ENCODE measurements at regions not wholly inside any gene's neighbourhood (a gene's known extent, or its start where the extent isn't known, plus 50 kb on each side); places are given as distances from the start of the nearest gene placed in this dataset.

GRCh38 chr13:74838096-74838495, 643.9 kb downstream of the TBC1D4 start:
- H3K4me3 ChIP-seq (ENCODE audit: low read length): no peak overlapping the region
- TF ChIP-seq CTCF (conservative IDR thresholded peaks at IDR 0.05; ENCODE audit: low read depth, low read length): no peak
- no peak for DNase-seq (ENCODE audit: low read depth)

- DNase-seq (ENCODE audit: low read depth): no peak
- TF ChIP-seq CTCF (conservative IDR thresholded peaks at IDR 0.05; ENCODE audit: low read depth, low read length): no peak
- no peak overlapping the region for H3K4me3 ChIP-seq (ENCODE audit: low read length)
Measured at GRCh38 chr13:74836628-74837027, 645.3 kb downstream of the TBC1D4 start.

DNA sequence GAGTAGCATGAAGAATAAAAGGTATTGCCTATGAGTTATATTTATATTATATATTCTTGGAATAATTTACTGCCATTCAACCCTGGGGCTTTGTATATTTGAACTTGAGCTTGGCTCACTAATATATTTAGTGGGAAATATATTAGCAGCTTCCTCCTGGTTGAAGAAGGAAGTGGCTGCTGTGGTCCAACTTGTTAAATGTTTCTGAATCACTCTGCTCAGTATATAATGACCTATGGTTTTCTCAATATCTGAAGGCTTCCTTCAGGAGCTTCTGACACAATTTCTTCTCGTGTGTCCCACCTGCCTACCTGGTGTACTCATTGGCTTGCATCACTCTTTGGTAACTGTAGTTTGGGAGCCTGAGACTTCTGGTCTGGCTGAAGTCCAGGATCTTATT, 646.4 kb downstream of the TBC1D4 start:
- H3K4me3 ChIP-seq (ENCODE audit: low read length): no peak overlapping the region
- no peak for TF ChIP-seq CTCF (conservative IDR thresholded peaks at IDR 0.05; ENCODE audit: low read depth, low read length)
- DNase-seq (ENCODE audit: low read depth): no peak

- no peak for DNase-seq (ENCODE audit: low read depth)
- TF ChIP-seq CTCF (conservative IDR thresholded peaks at IDR 0.05; ENCODE audit: low read depth, low read length): no peak
- H3K4me3 ChIP-seq (ENCODE audit: low read length): no peak overlapping the region
Measured at GRCh38 chr13:74825938-74826246, 656.1 kb downstream of the TBC1D4 start.

- DNase-seq (ENCODE audit: low read depth): no peak
- TF ChIP-seq CTCF (conservative IDR thresholded peaks at IDR 0.05; ENCODE audit: low read depth, low read length): no peak
- no peak overlapping the region for H3K4me3 ChIP-seq (ENCODE audit: low read length)
Measured at GRCh38 chr13:74825152-74825937, 656.6 kb downstream of the TBC1D4 start.

DNA sequence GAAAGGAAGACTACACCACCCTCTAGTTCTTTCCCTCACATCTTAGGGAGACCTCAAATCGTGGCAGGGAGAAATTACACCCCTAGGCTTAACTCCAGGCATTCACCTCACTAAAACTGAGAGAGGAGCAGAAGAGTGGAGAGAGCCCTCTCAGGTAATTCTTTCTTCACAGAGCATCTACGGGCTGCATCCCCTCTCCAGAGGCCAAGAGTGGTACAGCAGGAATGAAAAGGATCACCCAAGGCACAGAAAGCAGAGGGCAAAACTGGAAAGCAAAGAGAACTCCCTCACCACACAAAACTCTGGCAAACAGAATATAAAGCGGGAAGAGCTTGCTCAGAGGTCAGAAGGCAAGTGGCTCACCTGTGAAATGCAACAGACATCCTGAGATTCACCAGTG, 661.2 kb downstream of the TBC1D4 start:
- no peak overlapping the region for H3K4me3 ChIP-seq (ENCODE audit: low read length)
- no peak for TF ChIP-seq CTCF (conservative IDR thresholded peaks at IDR 0.05; ENCODE audit: low read depth, low read length)
- no peak for DNase-seq (ENCODE audit: low read depth)

DNA sequence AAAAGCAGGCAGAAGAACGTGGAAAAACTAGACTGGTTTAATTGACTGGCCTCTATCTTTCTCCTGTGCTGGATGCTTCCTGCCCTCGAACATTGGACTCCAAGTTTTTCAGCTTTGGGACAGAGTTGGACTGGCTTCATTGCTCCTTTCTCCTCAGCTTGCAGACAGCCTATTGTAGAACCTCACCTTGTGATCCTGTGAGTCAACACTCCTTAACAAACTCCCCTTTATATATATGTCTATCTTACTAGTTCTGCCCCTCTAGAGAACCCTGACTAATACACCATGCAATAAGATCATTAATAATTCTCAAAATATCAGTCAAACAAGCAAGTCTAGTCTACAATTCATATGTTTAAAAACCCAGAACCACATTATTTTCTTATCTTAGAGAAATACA, 662.4 kb downstream of the TBC1D4 start:
- DNase-seq (ENCODE audit: low read depth): no peak
- TF ChIP-seq CTCF (conservative IDR thresholded peaks at IDR 0.05; ENCODE audit: low read depth, low read length): no peak
- H3K4me3 ChIP-seq (ENCODE audit: low read length): no peak overlapping the region

Data from retinal pigment epithelial cell (primary cell).